NOMO-1 (cell line): ENCODE measurements at regions not wholly inside any gene's neighbourhood (a gene's known extent, or its start where the extent isn't known, plus 50 kb on each side); places are given as distances from the start of the nearest gene placed in this dataset.

Experiments
- DNase-seq, 2 experiments: peaks; one replicate each; lab custom pipeline; 2025; ENCODE audit not compliant: unreplicated experiment in 2 of 2; lab: John Stamatoyannopoulos, UW

DNA sequence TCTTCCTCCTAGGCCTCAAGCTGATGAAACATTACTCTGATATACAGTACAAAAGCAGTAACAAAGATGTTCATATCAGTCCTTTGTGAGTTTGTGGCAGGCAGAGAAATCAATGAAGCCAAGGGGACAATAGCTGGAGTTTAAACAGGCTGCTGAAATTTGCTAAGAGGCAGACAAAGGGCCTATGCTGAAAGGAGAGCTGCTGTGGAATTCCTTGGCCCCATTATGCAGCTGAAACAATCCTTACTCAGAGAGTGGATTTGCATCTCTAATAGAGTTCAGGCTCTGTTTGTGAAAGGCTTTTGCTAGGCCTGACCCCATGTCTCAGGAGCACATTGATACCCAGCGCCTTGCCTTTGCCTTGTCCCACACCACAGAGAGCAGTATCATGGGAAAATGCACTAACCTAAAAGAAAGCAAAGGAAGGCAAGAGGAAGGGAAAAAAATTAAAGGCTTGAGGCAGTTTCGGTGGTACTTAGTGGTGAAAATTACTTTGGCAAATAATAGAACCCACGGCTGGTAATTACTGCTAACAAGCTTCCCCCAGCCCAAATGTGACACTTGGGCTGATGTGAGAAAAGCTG lies 195.0 kb upstream of the EPHA3 start:
- no peak for DNase-seq

DNA sequence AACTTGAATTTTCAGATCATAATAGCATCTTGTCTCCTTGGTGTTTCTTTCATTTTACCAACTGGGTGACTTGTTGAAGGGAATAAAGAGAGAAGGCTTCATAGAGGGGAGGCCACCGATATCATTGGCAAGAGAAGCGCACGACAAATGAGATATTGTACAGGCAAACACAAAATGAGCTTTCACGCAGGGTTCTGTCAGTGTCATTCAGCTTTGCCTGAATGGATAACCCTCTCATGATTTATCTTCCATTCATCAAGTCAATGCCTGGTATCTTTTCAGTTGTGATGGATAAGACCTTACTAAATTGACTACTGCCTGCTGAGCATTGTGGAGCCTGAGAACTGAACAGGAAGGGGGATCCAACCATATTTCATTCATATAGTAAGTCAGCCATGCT lies 188.6 kb upstream of the EPHA3 start:
- no peak for DNase-seq

DNA sequence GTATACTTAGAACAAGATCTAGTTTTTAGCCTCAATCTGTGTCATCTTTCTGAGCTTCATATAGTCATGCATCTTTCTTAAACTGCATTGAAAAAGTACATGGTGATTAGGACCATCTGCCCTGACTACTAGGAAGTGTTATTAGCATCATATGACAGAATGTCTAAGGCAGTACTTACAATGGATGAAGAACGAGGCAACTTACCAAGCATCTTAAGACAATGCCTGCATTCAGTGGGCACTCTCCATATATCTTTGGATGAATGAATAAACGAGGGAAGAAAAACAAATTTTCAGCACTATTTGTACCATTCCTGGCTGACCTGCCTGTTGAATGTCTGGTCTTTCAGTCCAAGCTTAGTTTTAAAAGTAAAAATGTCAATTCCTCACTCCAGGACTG lies 185.4 kb upstream of the EPHA3 start:
- DNase-seq, result no peak

DNA sequence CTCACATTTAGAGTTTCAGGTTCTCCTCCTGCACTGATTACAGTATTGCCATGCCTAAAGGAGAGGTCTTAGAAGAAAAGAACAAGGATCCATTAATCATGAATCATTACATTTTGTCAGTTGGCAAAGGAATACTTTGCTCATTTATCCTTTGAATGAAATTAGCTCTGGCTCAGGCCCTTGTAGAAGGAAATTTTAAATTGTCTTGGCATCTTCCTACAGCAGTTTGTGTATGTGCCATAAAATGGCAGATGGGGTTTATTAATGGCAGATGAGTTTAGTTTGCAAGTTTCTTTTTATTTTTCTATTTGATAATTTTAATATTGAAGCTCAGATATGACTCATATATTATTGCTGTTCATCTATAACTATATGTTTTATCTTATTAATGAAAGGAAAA lies 181.2 kb upstream of the EPHA3 start:
- no peak for DNase-seq

DNA sequence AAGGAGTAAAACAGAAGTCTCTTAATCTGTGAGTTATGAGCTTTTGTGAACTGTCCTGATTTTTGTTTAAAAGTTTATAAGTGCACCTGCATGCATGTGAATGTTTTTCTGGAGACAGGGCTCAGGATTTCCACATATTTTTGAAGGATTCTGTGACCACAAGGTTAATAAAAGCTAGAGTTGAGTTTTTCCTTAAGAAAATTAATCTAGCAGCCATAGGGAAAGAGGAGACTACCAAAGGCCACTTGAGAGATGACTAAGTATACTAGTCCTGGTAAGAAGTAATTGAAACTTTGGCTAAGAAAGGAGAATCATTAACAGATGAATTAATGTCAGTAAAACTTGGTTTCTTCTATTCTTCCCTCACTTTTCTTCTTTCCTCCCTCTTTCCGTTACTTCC lies 176.8 kb upstream of the EPHA3 start:
- DNase-seq, result no peak

DNA sequence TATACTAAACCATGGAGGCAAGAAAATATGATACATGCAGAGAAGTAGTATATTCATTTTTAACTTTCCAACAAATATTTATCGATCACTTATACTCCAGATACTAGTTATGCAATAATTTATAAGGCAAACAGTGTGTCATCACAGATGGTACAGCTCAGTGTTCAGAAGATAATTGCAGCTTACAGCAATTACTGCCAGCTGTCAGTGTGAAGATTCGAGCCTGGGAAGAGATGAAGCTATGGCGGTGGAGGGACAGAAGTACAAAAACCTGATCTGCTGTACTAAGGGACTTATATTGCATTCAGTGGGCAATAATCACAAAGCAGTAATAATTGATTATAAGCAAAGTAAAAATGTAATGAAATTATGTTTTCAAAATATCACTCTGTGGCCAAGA lies 170.6 kb upstream of the EPHA3 start:
- DNase-seq, result no peak

DNA sequence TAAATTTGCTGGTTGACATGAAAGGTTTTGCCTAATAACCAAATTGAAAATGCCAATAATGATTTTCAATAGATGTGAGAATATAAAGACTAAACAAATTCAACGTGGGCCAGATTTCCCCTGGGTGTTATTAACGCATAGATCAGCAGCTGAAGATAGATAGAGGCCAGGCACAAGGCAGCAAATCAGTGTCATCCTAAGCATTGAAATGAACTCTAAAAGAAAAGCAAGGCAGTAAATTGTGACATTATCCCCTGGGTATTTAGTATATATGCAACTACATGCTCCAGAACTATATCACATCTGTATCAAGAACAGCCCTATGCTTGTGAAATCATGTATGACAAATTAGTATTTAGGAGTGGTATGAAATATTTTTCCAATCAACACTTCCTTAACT lies 167.1 kb upstream of the EPHA3 start:
- DNase-seq, result no peak

DNA sequence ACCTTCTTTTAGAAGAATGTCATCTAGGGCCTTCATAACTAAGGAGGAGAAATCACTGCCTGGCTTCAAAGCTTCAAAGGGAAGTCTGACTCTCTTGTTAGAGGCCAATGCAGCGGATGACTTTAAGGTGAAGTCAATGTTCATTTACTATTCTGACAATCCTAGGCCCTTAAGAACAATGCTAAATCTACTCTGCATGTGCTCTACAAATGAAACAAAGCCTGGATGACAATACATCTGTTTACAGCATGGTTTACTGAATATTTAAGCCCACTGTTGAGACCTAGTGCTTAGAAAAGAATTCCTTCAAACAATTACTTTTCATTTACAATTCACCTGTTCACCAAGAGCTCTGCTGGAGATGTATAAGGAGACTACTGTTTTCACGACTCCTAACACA lies 160.4 kb upstream of the EPHA3 start:
- no peak for DNase-seq

DNA sequence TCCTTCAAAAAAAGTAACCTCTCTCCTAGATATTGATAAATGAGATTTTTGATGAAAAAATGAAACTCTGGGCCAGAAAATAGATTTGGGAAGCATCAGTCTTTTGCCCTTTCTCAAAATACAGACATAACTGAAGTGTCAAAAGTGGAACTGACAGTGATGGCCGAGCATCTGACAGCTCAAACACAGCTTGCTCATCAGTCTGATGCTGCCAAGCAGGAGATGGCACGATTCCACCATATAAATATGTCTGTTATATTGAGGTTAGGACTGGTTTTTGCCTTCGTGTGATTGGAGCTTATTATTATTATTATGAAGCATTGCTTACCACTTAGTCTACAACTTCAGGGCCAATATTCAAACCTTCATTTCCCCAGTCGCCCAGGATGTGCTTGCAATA lies 152.6 kb upstream of the EPHA3 start:
- DNase-seq, result no peak

DNA sequence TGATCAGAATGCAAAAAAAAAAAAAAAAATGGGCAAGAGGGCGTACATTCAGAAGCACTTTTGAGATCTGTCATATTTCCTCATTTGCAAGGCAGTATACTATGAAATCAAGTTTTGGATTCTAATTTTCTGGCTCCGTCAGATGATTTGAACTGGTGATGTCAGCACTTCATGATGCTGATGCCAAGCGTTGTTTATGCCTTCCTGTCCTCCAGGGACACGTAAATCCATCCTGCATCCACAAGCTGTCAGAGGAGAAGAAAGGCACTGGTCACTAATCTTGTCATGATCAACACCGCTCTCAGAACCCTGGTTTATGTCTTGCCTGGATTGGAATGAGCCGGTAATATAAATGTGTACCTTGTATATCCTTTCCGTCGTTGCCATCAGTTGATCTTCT lies 152.1 kb upstream of the EPHA3 start:
- no peak for DNase-seq

DNA sequence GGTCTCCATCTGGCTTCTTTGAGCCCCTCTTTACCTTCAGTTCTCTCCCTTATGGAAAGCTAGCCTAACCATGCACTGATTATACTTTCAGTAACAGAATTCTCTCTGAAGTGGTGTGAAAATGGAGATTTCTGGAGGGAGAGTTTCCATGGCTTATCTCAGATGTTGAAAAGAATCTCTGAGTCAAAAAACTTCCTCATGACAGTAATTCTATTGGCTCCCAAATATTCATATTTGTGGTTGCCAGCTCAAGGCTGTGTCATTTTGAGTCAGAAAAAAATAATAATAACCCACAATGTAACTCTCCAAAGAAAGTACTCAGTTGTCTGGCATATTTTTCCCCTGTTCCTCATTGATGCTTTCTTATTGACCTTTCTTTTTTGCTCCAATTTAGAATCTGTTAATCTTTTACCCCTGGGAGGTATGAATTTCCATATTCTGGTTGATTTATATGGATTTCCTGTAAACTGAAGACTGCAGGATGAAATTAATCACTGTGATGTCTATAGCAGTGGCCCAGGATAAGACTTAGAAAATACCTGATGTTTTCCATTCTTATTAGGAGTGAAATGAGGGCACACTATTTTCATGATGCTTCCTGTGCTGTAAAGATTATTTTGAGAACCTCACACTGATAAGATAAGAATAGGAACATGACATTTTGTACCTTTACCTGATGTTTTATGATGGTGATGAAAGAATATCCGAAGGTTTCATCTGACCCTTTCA lies 149.5 kb upstream of the EPHA3 start:
- no peak for DNase-seq

DNA sequence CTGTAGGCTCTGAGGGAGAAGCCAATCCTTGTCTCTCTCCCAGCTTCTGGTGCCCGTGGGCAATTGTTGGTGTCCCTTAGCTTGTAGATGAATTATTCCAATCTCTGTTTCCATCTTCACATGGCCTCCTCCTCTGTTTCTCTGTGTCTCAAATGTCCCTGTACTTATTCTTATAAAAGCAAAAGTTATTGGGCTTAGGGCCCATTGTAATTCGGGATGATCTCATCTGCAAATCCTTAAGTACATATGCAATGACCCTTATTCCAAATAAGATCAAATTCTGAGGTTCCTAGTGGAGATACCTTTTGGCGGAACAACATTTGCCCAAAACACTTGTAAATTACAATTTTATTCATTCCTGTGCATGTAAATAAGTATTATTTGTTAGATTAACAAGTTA lies 147.4 kb upstream of the EPHA3 start:
- no peak for DNase-seq

DNA sequence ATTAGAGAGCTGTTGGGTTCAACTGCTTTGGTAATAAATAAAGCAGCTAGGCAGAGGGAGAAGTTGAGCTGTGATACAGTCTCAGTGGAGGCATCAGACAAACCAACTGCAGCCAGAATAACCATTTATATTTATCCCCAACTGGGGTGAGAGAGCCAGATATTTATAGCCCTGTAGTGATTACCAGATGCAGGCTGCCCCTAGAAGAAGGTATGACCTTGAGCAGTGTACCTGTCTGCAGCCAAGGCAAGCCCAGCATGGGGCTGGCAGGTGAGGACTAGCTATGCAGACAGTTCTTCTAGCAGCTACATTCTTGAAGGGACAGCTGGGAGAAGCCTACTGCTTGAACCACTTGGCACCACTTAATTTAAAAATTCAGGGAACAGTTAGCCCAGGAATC lies 144.4 kb upstream of the EPHA3 start:
- no peak for DNase-seq

DNA sequence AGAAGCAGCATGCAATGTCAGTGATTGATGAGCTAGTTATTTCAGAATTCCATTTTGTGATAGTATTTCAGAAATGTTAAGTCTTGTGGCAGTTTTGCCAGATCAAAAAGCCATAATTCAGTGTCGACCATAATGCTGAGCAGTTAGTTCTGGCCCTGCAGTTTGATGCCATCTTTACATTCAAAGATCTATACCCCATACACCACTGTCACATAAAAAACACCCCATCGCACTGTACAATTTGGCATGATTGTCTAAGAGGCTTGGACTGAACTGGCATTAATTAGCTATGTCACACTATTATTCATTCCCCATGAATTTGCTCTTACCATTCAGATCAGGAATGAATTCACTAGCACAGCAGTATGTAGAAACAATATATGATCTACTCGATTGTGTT lies 127.7 kb upstream of the EPHA3 start:
- DNase-seq, result no peak

DNA sequence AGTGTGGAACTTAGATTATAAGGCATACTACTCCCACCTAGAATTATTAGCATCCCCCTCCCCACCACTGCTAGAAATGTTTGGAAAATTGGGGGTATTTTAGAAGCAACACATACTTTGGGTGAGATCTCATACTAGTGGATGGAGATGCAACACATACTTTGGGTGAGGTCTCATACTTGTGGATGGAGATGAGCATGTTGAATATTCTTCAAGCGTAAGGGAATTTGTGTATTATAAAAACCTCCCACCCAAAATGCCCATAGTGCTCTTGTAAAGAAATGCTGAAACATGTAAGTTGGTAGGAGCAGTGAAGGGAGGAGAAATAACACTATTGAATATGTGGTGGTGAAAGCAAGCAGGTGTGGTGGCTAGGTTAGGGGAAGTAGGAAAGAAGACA lies 124.0 kb upstream of the EPHA3 start:
- no peak for DNase-seq

DNA sequence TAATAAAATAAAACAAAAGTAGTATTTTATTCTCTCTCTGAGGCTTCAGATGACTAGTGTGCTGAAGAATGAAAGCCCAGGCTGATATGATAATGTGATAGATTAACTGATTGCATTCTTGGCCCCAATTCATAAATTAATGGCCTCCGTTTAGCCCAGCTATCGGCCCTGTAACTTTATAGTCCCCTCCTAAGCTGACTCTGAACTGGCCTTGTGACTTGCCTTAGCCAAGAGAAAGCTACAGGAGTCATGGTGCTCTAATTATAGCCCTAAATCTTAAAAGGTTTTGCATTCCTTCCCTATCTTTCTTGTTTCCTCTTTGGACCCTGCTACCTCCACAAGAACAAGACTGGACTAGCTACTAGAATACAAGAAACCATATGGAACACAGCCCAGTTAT lies 123.2 kb upstream of the EPHA3 start:
- no peak for DNase-seq

DNA sequence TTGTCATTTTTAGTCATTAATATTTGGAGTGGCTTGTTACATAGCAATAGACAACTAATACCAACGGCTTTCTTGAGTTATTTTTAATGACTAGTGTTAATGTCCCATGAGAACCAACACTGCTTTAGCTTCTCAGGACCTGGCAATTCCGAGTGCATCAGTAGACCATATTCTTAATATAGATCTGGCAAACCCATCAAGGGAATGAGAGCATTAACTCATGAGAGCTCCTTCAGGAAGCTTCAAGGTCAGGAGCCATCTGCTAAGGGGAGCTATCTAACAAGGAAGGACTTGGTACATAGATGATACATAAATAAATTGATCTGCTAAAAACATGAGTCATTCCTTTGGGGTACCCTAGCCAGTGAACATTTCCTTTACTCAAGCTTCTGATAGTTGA lies 122.6 kb upstream of the EPHA3 start:
- DNase-seq, result no peak

DNA sequence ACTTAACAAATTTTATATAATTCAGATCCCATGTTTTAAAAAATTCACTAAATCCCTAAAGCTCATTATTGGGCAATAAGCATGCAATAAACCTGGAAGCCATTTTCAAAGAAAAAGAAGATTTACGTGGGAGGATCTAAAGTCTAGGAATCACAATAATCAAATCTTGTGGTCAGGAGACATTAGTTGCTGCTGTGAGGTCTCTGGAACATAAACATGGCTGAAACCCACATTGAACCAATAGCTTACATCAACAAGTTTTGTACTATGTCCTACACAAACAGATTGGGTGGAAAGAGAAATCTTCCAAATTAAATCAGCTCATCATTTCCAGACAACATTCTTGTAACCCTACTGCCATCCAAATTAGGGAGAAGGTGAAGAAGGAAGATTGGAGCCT lies 121.9 kb upstream of the EPHA3 start:
- DNase-seq, result no peak

DNA sequence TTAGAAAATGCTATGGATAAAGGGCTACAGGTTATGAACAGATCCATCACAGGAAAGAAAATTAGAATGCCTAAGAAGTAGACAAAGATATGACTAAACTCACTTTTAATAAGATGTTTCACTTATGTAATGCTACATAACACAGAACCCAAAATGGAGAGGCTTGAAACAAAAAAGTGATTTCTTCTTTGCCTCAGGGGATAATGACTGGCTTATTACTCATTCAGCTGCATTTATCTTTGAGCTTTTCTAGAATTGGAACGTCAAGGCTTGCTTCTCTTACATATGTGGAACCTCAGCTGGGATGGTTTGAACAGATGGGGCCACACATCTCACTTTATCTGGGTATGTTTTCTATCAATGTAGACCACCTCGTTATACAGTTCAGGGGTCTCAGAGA lies 120.6 kb upstream of the EPHA3 start:
- DNase-seq, result no peak

DNA sequence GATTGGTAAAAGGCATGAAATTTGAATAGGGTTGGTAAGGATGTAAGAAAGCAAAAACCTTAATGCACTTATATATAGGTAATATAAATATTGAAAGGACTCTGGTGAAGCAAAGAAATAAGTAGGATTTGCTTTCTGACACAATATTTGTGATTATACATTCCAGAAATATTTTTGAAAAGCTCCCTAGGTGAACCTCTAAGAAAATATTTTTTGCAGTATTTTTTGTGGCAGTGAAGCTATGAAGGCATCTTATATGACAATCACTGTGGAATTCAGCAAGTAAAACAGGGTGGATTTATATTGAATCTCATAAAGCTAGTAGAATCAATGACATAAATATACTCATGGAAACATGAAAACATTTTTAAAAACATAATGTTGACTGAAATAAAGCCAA lies 119.6 kb upstream of the EPHA3 start:
- no peak for DNase-seq

DNA sequence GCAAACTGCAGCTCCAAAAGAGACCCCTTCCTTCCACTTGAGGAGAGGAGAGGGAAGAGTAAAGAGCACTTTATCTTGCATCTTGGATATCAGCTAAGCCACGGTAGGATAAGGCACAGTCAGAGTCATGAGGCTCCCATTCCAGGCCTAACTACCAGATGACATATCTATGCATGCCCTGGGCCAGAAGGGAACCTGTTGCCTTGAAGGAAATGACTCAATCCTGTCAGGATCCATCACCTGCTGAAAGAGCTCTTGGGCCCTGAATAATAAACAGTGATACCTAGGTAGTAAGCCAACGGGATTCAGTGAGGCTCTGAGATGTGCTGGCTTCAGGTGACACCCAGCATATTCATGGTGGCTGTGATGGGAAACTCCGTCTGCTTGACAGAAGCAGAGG lies 118.5 kb upstream of the EPHA3 start:
- no peak for DNase-seq

DNA sequence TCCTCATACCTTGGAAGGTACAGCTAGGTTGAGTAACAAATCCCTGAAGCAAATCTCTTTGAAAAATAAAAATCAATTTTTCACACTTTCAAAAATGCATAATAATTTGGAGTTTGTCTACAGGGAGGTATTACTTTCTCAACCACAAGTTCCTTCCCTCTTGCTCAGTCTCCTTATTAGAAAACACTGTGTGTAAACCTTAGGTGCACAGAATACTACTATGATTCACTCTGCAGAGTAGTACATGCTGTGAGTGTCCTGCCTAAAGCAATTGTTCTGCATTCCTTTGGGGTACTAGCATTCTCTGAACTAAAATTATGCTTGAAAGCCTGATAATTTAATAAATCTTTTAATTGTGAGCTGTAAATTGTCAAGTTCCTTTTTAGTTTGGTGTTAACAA lies 115.9 kb upstream of the EPHA3 start:
- no peak for DNase-seq

DNA sequence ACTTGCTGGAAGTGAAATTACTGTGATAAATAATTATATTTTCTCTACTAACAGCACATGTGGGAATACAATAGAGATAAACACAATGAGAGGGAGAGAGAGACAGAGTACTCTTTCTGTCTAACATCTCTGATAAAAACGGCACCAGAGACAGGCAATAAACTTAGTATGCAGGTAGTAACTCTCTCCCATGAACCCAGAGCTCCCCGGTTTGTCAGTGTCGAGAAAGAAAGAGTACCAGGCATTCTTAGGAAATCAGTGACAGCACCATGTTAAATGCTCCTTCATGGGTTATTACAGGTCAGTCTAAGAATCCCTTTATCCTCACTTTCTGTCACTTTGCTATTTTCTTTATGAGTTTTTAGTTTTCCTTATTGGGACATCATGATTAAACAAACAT lies 110.7 kb upstream of the EPHA3 start:
- DNase-seq, result no peak
